HepG2 (cell line): ENCODE measurements at regions not wholly inside any gene's neighbourhood (a gene's known extent, or its start where the extent isn't known, plus 50 kb on each side); places are given as distances from the start of the nearest gene placed in this dataset.

Source experiments
- CAMTA2 ChIP-seq: sonication (generic); formaldehyde crosslinking; IDR thresholded peaks from 2 replicates; pipeline ENCODE4 v1.4.0; 2020; ENCODE audit warnings: mild to moderate bottlenecking, missing genetic modification reagents, borderline replicate concordance
- CBX5 ChIP-seq: sonication (generic); formaldehyde crosslinking; IDR thresholded peaks from 2 replicates; pipeline ENCODE4 v1.4.0; 2020; ENCODE audit warnings: missing genetic modification reagents, borderline replicate concordance
- CHD2 ChIP-seq: IDR thresholded peaks from 2 replicates; pipeline ENCODE4 v1.6.1; 2011; ENCODE audit warnings: low read depth, low read length, improper control_type of control experiment
- E2F1 ChIP-seq: sonication (generic); formaldehyde crosslinking; IDR thresholded peaks from 2 replicates; pipeline ENCODE4 v1.5.0; 2020; ENCODE audit warnings: missing genetic modification reagents
- IRF2 ChIP-seq: IDR thresholded peaks from 2 replicates; pipeline ENCODE4 v1.6.1; 2018; ENCODE audit warnings: missing genetic modification reagents, missing compliant biosample characterization
- REL ChIP-seq: sonication (generic); formaldehyde crosslinking; conservative IDR thresholded peaks from 2 replicates; pipeline ENCODE4 v1.8.0; 2022; ENCODE audit warnings: mild to moderate bottlenecking, missing genetic modification reagents, moderate library complexity
- REPIN1 ChIP-seq: sonication (generic); formaldehyde crosslinking; IDR thresholded peaks from 2 replicates; pipeline ENCODE4 v1.8.0; 2022; ENCODE audit warnings: missing genetic modification reagents, low read depth, mild to moderate bottlenecking, borderline replicate concordance
- SMC3 ChIP-seq: IDR thresholded peaks from 2 replicates; pipeline ENCODE4 v1.6.1; 2011; ENCODE audit warnings: low read length, improper control_type of control experiment
- ZNF766 ChIP-seq: sonication (generic); formaldehyde crosslinking; IDR thresholded peaks from 2 replicates; pipeline ENCODE4 v1.5.0; 2020; ENCODE audit warnings: missing genetic modification reagents, borderline replicate concordance
- ZSCAN29 ChIP-seq: sonication (generic); formaldehyde crosslinking; conservative IDR thresholded peaks from 2 replicates; pipeline ENCODE4 v1.4.0; 2020; ENCODE audit warnings: mild to moderate bottlenecking, missing genetic modification reagents
- TF ChIP-seq, protein P1 (sequence below): sonication (generic); formaldehyde crosslinking; IDR thresholded peaks from 2 replicates; pipeline ENCODE4 v1.5.0; 2020; ENCODE audit warnings: mild to moderate bottlenecking, missing genetic modification reagents, moderate library complexity
- TF ChIP-seq, protein P2 (sequence below), 2 experiments: sonication (generic) in 1 of 2; formaldehyde crosslinking in 1 of 2; IDR thresholded peaks; 2 replicates each; pipeline versions ENCODE4 v1.4.0 to v1.6.1; 2018 to 2020; ENCODE audit warnings: missing genetic modification reagents in 2 of 2, borderline replicate concordance in 1 of 2, low read depth in 1 of 2, mild to moderate bottlenecking in 1 of 2, missing biosample characterization in 1 of 2

DNA sequence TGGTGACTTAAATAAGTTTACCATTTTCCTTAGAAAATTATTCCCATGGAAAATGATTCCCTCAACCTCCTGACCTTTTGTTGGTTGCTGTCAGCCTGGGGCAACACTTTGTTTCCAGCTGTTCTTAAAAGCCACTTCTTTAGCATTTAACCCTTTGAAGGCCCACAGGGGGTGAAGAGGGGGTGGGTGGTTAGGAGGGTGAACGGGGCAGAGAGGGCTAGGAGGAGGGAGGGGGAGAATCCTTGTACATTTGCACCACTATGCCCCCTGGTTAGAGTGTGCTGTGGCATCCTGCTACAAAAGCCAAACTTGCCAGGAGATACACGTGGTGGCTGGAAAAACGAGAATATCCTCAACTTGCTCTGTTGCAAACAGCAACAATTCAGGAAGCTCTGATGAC, 273.2 kb upstream of the RGMA start:
- TF ChIP-seq, protein P1, sequence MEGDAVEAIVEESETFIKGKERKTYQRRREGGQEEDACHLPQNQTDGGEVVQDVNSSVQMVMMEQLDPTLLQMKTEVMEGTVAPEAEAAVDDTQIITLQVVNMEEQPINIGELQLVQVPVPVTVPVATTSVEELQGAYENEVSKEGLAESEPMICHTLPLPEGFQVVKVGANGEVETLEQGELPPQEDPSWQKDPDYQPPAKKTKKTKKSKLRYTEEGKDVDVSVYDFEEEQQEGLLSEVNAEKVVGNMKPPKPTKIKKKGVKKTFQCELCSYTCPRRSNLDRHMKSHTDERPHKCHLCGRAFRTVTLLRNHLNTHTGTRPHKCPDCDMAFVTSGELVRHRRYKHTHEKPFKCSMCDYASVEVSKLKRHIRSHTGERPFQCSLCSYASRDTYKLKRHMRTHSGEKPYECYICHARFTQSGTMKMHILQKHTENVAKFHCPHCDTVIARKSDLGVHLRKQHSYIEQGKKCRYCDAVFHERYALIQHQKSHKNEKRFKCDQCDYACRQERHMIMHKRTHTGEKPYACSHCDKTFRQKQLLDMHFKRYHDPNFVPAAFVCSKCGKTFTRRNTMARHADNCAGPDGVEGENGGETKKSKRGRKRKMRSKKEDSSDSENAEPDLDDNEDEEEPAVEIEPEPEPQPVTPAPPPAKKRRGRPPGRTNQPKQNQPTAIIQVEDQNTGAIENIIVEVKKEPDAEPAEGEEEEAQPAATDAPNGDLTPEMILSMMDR (CRISPR knock-in tag), result no peak
- TF ChIP-seq CHD2 (no peak), IRF2 (CRISPR knock-in tag) (no peak), E2F1 (no peak), REL (no peak), ZSCAN29 (CRISPR knock-in tag) (no peak), CBX5 (CRISPR knock-in tag) (no peak), SMC3 (no peak), REPIN1 (CRISPR knock-in tag) (no peak), CAMTA2 (CRISPR knock-in tag) (no peak), ZNF766 (no peak)
- TF ChIP-seq, protein P2, sequence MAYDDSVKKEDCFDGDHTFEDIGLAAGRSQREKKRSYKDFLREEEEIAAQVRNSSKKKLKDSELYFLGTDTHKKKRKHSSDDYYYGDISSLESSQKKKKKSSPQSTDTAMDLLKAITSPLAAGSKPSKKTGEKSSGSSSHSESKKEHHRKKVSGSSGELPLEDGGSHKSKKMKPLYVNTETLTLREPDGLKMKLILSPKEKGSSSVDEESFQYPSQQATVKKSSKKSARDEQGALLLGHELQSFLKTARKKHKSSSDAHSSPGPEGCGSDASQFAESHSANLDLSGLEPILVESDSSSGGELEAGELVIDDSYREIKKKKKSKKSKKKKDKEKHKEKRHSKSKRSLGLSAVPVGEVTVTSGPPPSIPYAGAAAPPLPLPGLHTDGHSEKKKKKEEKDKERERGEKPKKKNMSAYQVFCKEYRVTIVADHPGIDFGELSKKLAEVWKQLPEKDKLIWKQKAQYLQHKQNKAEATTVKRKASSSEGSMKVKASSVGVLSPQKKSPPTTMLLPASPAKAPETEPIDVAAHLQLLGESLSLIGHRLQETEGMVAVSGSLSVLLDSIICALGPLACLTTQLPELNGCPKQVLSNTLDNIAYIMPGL (CRISPR knock-in tag; IDR thresholded peaks at IDR 0.05; ENCODE audit: borderline replicate concordance in 1 of 2, low read depth in 1 of 2), result no peak
